HCT116 (cell line): ENCODE measurements at regions not wholly inside any gene's neighbourhood (a gene's known extent, or its start where the extent isn't known, plus 50 kb on each side); places are given as distances from the start of the nearest gene placed in this dataset.

Experiments used
- ATAC-seq: fragments of 200-7000 bp; cut with Tn5 transposase; 2 replicates; pipeline ENCODE4 v1.9.1; 2020; ENCODE audit warnings: mild to moderate bottlenecking, moderate library complexity
- BruUV-seq: library from RNA; stranded (reverse); fragments of 400-500 nt; replicated peaks from 2 replicates; lab custom pipeline; 2021; lab: Mats Ljungman, UMichigan
- CTCF ChIA-PET: fragments of 300-600 bp; sonication (Branson Sonifier 250); formaldehyde crosslinking; loops from one replicate; lab custom pipeline; 2021; ENCODE audit warnings: antibody characterized with exemption; lab: Charles Lee
- POLR2A ChIA-PET: fragments of 300-600, 350-600 bp; sonication (Branson Sonifier 250); formaldehyde crosslinking; loops from one replicate; lab custom pipeline; 2021; ENCODE audit warnings: antibody characterized with exemption; lab: Charles Lee
- RAD21 ChIA-PET, 2 experiments: fragments of 300-600 bp; sonication (Branson Sonifier 250); formaldehyde crosslinking; loops; one replicate each; lab custom pipeline; 2023; ENCODE audit warnings: low total read pairs in 2 of 2; ENCODE audit not compliant: uncharacterized antibody in 2 of 2, unreplicated experiment in 2 of 2, low non-redundant PET in 1 of 2; lab: Charles Lee
- DNase-seq: peaks from one replicate; pipeline ENCODE4 v3.0.0-alpha.2; 2010; ENCODE audit warnings: low read depth, low spot score
- H2AFZ ChIP-seq: fragments of 200-600 bp; shearing (Covaris generic), sonication (generic); 2 replicates; pipeline ENCODE4 v1.6.1; 2017; ENCODE audit warnings: low read depth, mixed run types, mixed read lengths, antibody characterized with exemption, low read length; ENCODE audit not compliant: poor library complexity, severe bottlenecking
- H3K27ac ChIP-seq: 2 replicates; pipeline ENCODE4 v1.5.1; 2012; ENCODE audit warnings: low read depth, low read length
- H3K27me3 ChIP-seq: fragments of 200-600 bp; sonication (generic); 2 replicates; pipeline ENCODE4 v1.6.1; 2016; ENCODE audit warnings: mixed run types, low read length, mixed read lengths; ENCODE audit not compliant: insufficient read depth
- H3K36me3 ChIP-seq, 2 experiments: fragments of 200-500 bp in 1 of 2; fragments of 200-600 bp in 1 of 2; sonication (Bioruptor generic) in 1 of 2; sonication (generic) in 1 of 2; 2 replicates each; pipeline versions ENCODE4 v1.5.1 to v1.6.1; 2014 to 2016; ENCODE audit warnings: low read length in 2 of 2, inconsistent platforms in 1 of 2, mixed read lengths in 1 of 2, mixed run types in 1 of 2; ENCODE audit not compliant: insufficient read depth in 2 of 2, control insufficient read depth in 1 of 2
- H3K4me1 ChIP-seq, 2 experiments: fragments of 200-600 bp in 1 of 2; sonication (generic) in 1 of 2; 2 replicates each; pipeline versions ENCODE4 v1.5.1 to v1.6.1; 2012 to 2017; ENCODE audit warnings: low read length in 2 of 2, inconsistent platforms in 1 of 2, mild to moderate bottlenecking in 1 of 2, mixed read lengths in 1 of 2, mixed run types in 1 of 2, moderate library complexity in 1 of 2; ENCODE audit not compliant: insufficient read depth in 2 of 2, control insufficient read depth in 1 of 2
- H3K4me2 ChIP-seq: fragments of 200-600 bp; sonication (generic); 2 replicates; pipeline ENCODE4 v1.6.1; 2017; ENCODE audit warnings: mixed run types, low read length, mixed read lengths
- H3K4me3 ChIP-seq, 2 experiments: fragments of 200-600 bp in 1 of 2; sonication (generic) in 1 of 2; replicated peaks in 1 of 2; 2 replicates each; pipeline ENCODE4 v1.5.1; 2011 to 2016; ENCODE audit warnings: low read length in 2 of 2, control low read depth in 1 of 2, low read depth in 1 of 2, mild to moderate bottlenecking in 1 of 2, mixed read lengths in 1 of 2, mixed run types in 1 of 2
- H3K79me2 ChIP-seq: fragments of 200-600 bp; sonication (generic); 2 replicates; pipeline ENCODE4 v1.6.1; 2017; ENCODE audit warnings: mild to moderate bottlenecking, mixed run types, low read length, moderate library complexity, mixed read lengths; ENCODE audit not compliant: insufficient read depth
- H3K9ac ChIP-seq: fragments of 200-600 bp; sonication (generic); 2 replicates; pipeline ENCODE4 v1.6.1; 2016; ENCODE audit warnings: low read length, mixed read lengths
- H3K9me2 ChIP-seq: fragments of 200-600 bp; sonication (generic), shearing (Covaris generic); 2 replicates; pipeline ENCODE4 v1.6.1; 2017; ENCODE audit warnings: mixed run types, mild to moderate bottlenecking, moderate library complexity; ENCODE audit not compliant: insufficient read depth
- H3K9me3 ChIP-seq, 2 experiments: fragments of 200-500 bp in 1 of 2; fragments of 200-600 bp in 1 of 2; sonication (Bioruptor generic) in 1 of 2; sonication (generic) in 1 of 2; 2 replicates each; pipeline ENCODE4 v1.6.1; 2014 to 2017; ENCODE audit warnings: low read length in 2 of 2, mixed read lengths in 2 of 2, inconsistent platforms in 1 of 2, low read depth in 1 of 2, mild to moderate bottlenecking in 1 of 2, mixed run types in 1 of 2, moderate library complexity in 1 of 2; ENCODE audit not compliant: control insufficient read depth in 1 of 2, insufficient read depth in 1 of 2
- H4K20me1 ChIP-seq: fragments of 200-600 bp; sonication (generic), shearing (Covaris generic); 2 replicates; pipeline ENCODE4 v1.6.1; 2017; ENCODE audit warnings: mixed run types, mild to moderate bottlenecking, moderate library complexity; ENCODE audit not compliant: insufficient read depth
- CBX3 ChIP-seq: IDR thresholded peaks from 2 replicates; pipeline ENCODE4 v1.6.1; 2012; ENCODE audit warnings: low read depth
- CEBPB ChIP-seq: IDR thresholded peaks from 2 replicates; pipeline ENCODE4 v1.6.1; 2012; ENCODE audit warnings: low read depth
- CTCF ChIP-seq, 3 experiments: fragments of 200-600 bp in 1 of 3; sonication (generic) in 1 of 3; IDR thresholded peaks in 2 of 3; conservative IDR thresholded peaks in 1 of 3; 2 replicates each; pipeline ENCODE4 v1.5.1; 2012 to 2017; ENCODE audit warnings: low read depth in 2 of 3, low read length in 2 of 3, antibody characterized with exemption in 1 of 3, borderline replicate concordance in 1 of 3, control low read depth in 1 of 3, mild to moderate bottlenecking in 1 of 3, mixed read lengths in 1 of 3, mixed run types in 1 of 3, moderate library complexity in 1 of 3; ENCODE audit not compliant: insufficient read depth in 1 of 3
- EZH2 ChIP-seq: fragments of 200-600 bp; sonication (generic); IDR thresholded peaks from 2 replicates; pipeline ENCODE4 v1.6.1; 2017; ENCODE audit warnings: antibody characterized with exemption, mixed run types
- EZH2phosphoT487 ChIP-seq: fragments of 200-600 bp; IDR thresholded peaks from 2 replicates; pipeline ENCODE4 v1.6.1; 2018; ENCODE audit warnings: antibody characterized with exemption, borderline replicate concordance
- FOSL1 ChIP-seq: IDR thresholded peaks from 2 replicates; pipeline ENCODE4 v1.6.1; 2012; ENCODE audit warnings: low read depth
- JUND ChIP-seq: IDR thresholded peaks from 2 replicates; pipeline ENCODE4 v1.6.1; 2012
- MAX ChIP-seq: IDR thresholded peaks from 2 replicates; pipeline ENCODE4 v1.6.1; 2012
- POLR2A ChIP-seq: IDR thresholded peaks from 2 replicates; pipeline ENCODE4 v1.7.0; 2011; ENCODE audit warnings: borderline replicate concordance; ENCODE audit not compliant: insufficient read depth, insufficient read length; ENCODE audit errors: extremely low read depth
- POLR2AphosphoS5 ChIP-seq: IDR thresholded peaks from 2 replicates; pipeline ENCODE4 v1.6.1; 2011; ENCODE audit warnings: mild to moderate bottlenecking, low read depth, low read length, moderate library complexity
- SIN3A ChIP-seq: IDR thresholded peaks from 2 replicates; pipeline ENCODE4 v1.6.1; 2012; ENCODE audit warnings: low read depth
- SP1 ChIP-seq: IDR thresholded peaks from 2 replicates; pipeline ENCODE4 v1.6.1; 2012; ENCODE audit warnings: low read depth
- SRF ChIP-seq: IDR thresholded peaks from 2 replicates; pipeline ENCODE4 v1.6.1; 2012; ENCODE audit warnings: low read depth
- TCF7L2 ChIP-seq: IDR thresholded peaks from 2 replicates; pipeline ENCODE4 v1.7.0; 2011; ENCODE audit warnings: borderline replicate concordance, inconsistent platforms; ENCODE audit not compliant: insufficient read depth, insufficient read length; ENCODE audit errors: extremely low read depth
- YY1 ChIP-seq: IDR thresholded peaks from 2 replicates; pipeline ENCODE4 v1.6.1; 2011; ENCODE audit warnings: low read length, low read depth, moderate library complexity, mild to moderate bottlenecking; ENCODE audit not compliant: insufficient replicate concordance; ENCODE audit errors: extremely low read depth
- ZFX ChIP-seq: fragments of 450-650 bp; IDR thresholded peaks from 2 replicates; pipeline ENCODE4 v1.6.1; 2017
- ZNF274 ChIP-seq: fragments of 200-500 bp; sonication (Bioruptor generic); IDR thresholded peaks from 2 replicates; pipeline ENCODE4 v1.6.1; 2014; ENCODE audit warnings: mild to moderate bottlenecking, low read depth, low read length, inconsistent platforms
- intact Hi-C: fragments of 100-400 bp; cut with micrococcal nuclease; formaldehyde crosslinking; loops from 2 replicates; pipeline ENCODE4 v1.10.0; 2022

- ChIA-PET CTCF (no interaction called here), POLR2A (no interaction called here), RAD21 (no interaction called here)
- Histone ChIP-seq H3K9me3 (no peaks in the 10 kb centered on the region), H3K79me2 (no peaks in the 10 kb centered on the region), H3K9ac (no peak overlapping the region), H2AFZ (no peak overlapping the region), H3K4me1 (peaks cover 36 to 43% of the 10 kb centered on the region in 2 experiments), H3K4me3 (no peak overlapping the region), H3K9me2 (no peaks in the 10 kb centered on the region), H3K4me2 (peak overlapping the region; percentile 60), H3K27ac (no peak overlapping the region), H4K20me1 (no peaks in the 10 kb centered on the region), H3K36me3 (no peaks in the 10 kb centered on the region), H3K27me3 (no peaks in the 10 kb centered on the region)
- no peak for ATAC-seq
- BruUV-seq: no TSS peak
- intact Hi-C loops: no loop called here
- no peak for DNase-seq
- TF ChIP-seq ZFX (no peak), JUND (no peak), CEBPB (no peak), CBX3 (no peak), ZNF274 (no peak), EZH2 (no peak), SIN3A (no peak), POLR2AphosphoS5 (no peak), YY1 (no peak)
Measured at GRCh38 chr20:40565682-40566040, 123.4 kb downstream of the MAFB start.

GRCh38 chr20:40565001-40565681 lies 123.9 kb downstream of the MAFB start:
- no peaks in the 10 kb centered on the region for H3K79me2 ChIP-seq
- CTCF ChIA-PET: interaction anchor here (1.0 kb wide), 1 partner anchor 124 kb away, joined by 3 read pairs; the partner anchor contains the start of gene MAFB
- no peaks in the 10 kb centered on the region for H4K20me1 ChIP-seq
- BruUV-seq: no TSS peak
- H3K9ac ChIP-seq: no peak overlapping the region
- no peaks in the 10 kb centered on the region for H3K36me3 ChIP-seq
- RAD21 ChIA-PET: no interaction called here
- peak; percentile 12 for TF ChIP-seq TCF7L2
- 0 out of 2 replicates have a peak, but pooled peaks have one; percentile 24 for TF ChIP-seq CEBPB
- TF ChIP-seq FOSL1: peak; percentile 93
- peak; percentile 75; the same call in 1 of the 2 replicates for TF ChIP-seq CBX3
- no peak for TF ChIP-seq EZH2phosphoT487
- no peak for TF ChIP-seq CTCF (IDR thresholded peaks at IDR 0.05 in 2 of 3, conservative IDR thresholded peaks at IDR 0.05 in 1 of 3; ENCODE audit: borderline replicate concordance in 1 of 3, insufficient read depth in 1 of 3, low read depth in 2 of 3, low read length in 2 of 3)
- TF ChIP-seq SP1: peak; percentile 79
- TF ChIP-seq SRF: 0 out of 2 replicates have a peak, but pooled peaks have one; percentile 27
- TF ChIP-seq MAX: 0 out of 2 replicates have a peak, but pooled peaks have one; percentile 61
- no peak for TF ChIP-seq POLR2A
- no peak for TF ChIP-seq EZH2
- peak; percentile 92 for TF ChIP-seq JUND
- H3K27ac ChIP-seq: no peak overlapping the region
- POLR2A ChIA-PET: no interaction called here
- no peak overlapping the region for H3K4me3 ChIP-seq
- intact Hi-C loops: no loop called here
- ATAC-seq: peak; percentile 65
- peaks cover 36 to 43% of the 10 kb centered on the region in 2 experiments for H3K4me1 ChIP-seq
- H2AFZ ChIP-seq: peak overlapping the region; percentile 38
- H3K9me2 ChIP-seq: no peaks in the 10 kb centered on the region
- no peaks in the 10 kb centered on the region for H3K9me3 ChIP-seq
- H3K27me3 ChIP-seq: no peaks in the 10 kb centered on the region
- DNase-seq: peak; percentile 71
- H3K4me2 ChIP-seq: peak overlapping the region; percentile 60
